GM12878 (cell line): ENCODE measurements at regions not wholly inside any gene's neighbourhood (a gene's known extent, or its start where the extent isn't known, plus 50 kb on each side); places are given as distances from the start of the nearest gene placed in this dataset.

Experiments used
- ATAC-seq: fragments of 200-7000 bp; cut with Tn5 transposase; 3 replicates; pipeline ENCODE4 v1.9.1; 2020; ENCODE audit warnings: mild to moderate bottlenecking, moderate library complexity
- BruUV-seq: library from RNA; stranded (reverse); fragments of 400-500 nt; replicated peaks from 2 replicates; lab custom pipeline; 2021; lab: Mats Ljungman, UMichigan
- CTCF ChIA-PET: fragments of 300-600 bp; sonication (Branson Sonifier 250); formaldehyde crosslinking; extraction: SDS; loops from one replicate; lab custom pipeline; 2021; ENCODE audit warnings: inconsistent platforms; lab: Yijun Ruan, JAX
- POLR2A ChIA-PET: fragments of 350-600 bp; formaldehyde crosslinking; extraction: SDS; loops from one replicate; lab custom pipeline; 2021; ENCODE audit warnings: inconsistent platforms; lab: Charles Lee
- RAD21 ChIA-PET: fragments of 300-600 bp; sonication (Branson Sonifier 250); formaldehyde crosslinking; loops from one replicate; lab custom pipeline; 2023; ENCODE audit warnings: antibody characterized with exemption; ENCODE audit not compliant: unreplicated experiment; lab: Charles Lee
- SMC1A ChIA-PET: fragments of 300-600 bp; sonication (Branson Sonifier 250); formaldehyde crosslinking; loops from one replicate; lab custom pipeline; 2023; ENCODE audit not compliant: unreplicated experiment, uncharacterized antibody; lab: Charles Lee
- DNase-seq: peaks from one replicate; pipeline ENCODE4 v3.0.0-alpha.2; 2011; ENCODE audit warnings: low read depth, low spot score
- FAIRE-seq: peaks from 3 replicates; lab custom pipeline; 2011; peaks lifted over from hg19 to GRCh38; lab: Jason Lieb, UNC
- H2AFZ ChIP-seq: 2 replicates; pipeline ENCODE4 v1.6.0; 2011; ENCODE audit warnings: low read depth, low read length, control low read depth; ENCODE audit not compliant: control insufficient read depth
- H3K27ac ChIP-seq: 2 replicates; pipeline ENCODE4 v1.5.1; 2011; ENCODE audit warnings: control low read depth; ENCODE audit not compliant: control insufficient read depth, insufficient read depth
- H3K27me3 ChIP-seq, 2 experiments: replicated peaks in 1 of 2; 2 replicates each; pipeline versions ENCODE4 v1.6.0 to v1.6.1; 2011; ENCODE audit warnings: low read length in 1 of 2; ENCODE audit not compliant: control insufficient read depth in 2 of 2, insufficient read depth in 2 of 2
- H3K36me3 ChIP-seq, 2 experiments: 2 replicates each; pipeline ENCODE4 v1.5.1; 2011; ENCODE audit warnings: low read length in 1 of 2; ENCODE audit not compliant: control insufficient read depth in 2 of 2, insufficient read depth in 2 of 2
- H3K4me1 ChIP-seq: 2 replicates; pipeline ENCODE4 v1.6.1; 2011; ENCODE audit warnings: mild to moderate bottlenecking, low read length, moderate library complexity, mixed read lengths; ENCODE audit not compliant: control insufficient read depth, insufficient read depth
- H3K4me2 ChIP-seq: 2 replicates; pipeline ENCODE4 v1.6.0; 2011; ENCODE audit warnings: control low read depth; ENCODE audit not compliant: control insufficient read depth, insufficient read depth
- H3K4me3 ChIP-seq: fragments of 200-600 bp; sonication (generic); 2 replicates; pipeline ENCODE4 v1.5.1; 2016
- H3K79me2 ChIP-seq: 2 replicates; pipeline ENCODE4 v1.6.0; 2011; ENCODE audit warnings: low read length; ENCODE audit not compliant: control insufficient read depth, insufficient read depth
- H3K9ac ChIP-seq: 2 replicates; pipeline ENCODE4 v1.8.0; 2011; ENCODE audit warnings: low read length, control low read depth, mixed read lengths; ENCODE audit not compliant: control insufficient read depth, insufficient read depth
- H3K9me3 ChIP-seq: replicated peaks from 3 replicates; pipeline ENCODE4 v1.5.1; 2011; ENCODE audit warnings: mild to moderate bottlenecking, low read length; ENCODE audit not compliant: control insufficient read depth, insufficient read depth
- H4K20me1 ChIP-seq: 2 replicates; pipeline ENCODE4 v1.6.0; 2011; ENCODE audit not compliant: control insufficient read depth, insufficient read depth
- CHD2 ChIP-seq: IDR thresholded peaks from 2 replicates; pipeline ENCODE4 v1.6.1; 2011; ENCODE audit warnings: low read depth, low read length, improper control_type of control experiment, borderline replicate concordance
- FOXM1 ChIP-seq: IDR thresholded peaks from 2 replicates; pipeline ENCODE4 v1.6.1; 2012; ENCODE audit warnings: low read depth, mild to moderate bottlenecking, inconsistent platforms, low read length, moderate library complexity
- MEF2A ChIP-seq: IDR thresholded peaks from 2 replicates; pipeline ENCODE4 v1.6.1; 2011; ENCODE audit warnings: low read depth, mild to moderate bottlenecking, low read length, moderate library complexity; ENCODE audit not compliant: insufficient read depth
- MEF2B ChIP-seq: fragments of 450-650 bp; IDR thresholded peaks from 2 replicates; pipeline ENCODE4 v1.6.1; 2018; ENCODE audit warnings: mild to moderate bottlenecking, moderate library complexity; ENCODE audit not compliant: partially characterized antibody, poor library complexity, severe bottlenecking
- MXI1 ChIP-seq: fragments of 150-350 bp; IDR thresholded peaks from 2 replicates; pipeline ENCODE4 v1.6.1; 2011; ENCODE audit warnings: low read depth, mild to moderate bottlenecking, inconsistent platforms, low read length, improper control_type of control experiment
- NR2F1 ChIP-seq: fragments of 450-650 bp; conservative IDR thresholded peaks from 2 replicates; pipeline ENCODE4 v1.6.1; 2017; ENCODE audit warnings: mild to moderate bottlenecking
- PRDM15 ChIP-seq: fragments of 450-650 bp; formaldehyde crosslinking; IDR thresholded peaks from 2 replicates; pipeline ENCODE4 v1.4.0; 2020; ENCODE audit warnings: mild to moderate bottlenecking, moderate library complexity
- RAD21 ChIP-seq: IDR thresholded peaks from 2 replicates; pipeline ENCODE4 v1.6.1; 2011; ENCODE audit warnings: mild to moderate bottlenecking, low read depth, low read length, moderate library complexity; ENCODE audit not compliant: insufficient read depth
- RCOR1 ChIP-seq: conservative IDR thresholded peaks from 2 replicates; pipeline ENCODE4 v1.6.1; 2012; ENCODE audit warnings: low read depth, low read length, improper control_type of control experiment
- SMAD1 ChIP-seq: fragments of 450-650 bp; IDR thresholded peaks from 2 replicates; pipeline ENCODE4 v1.6.1; 2018; ENCODE audit warnings: mild to moderate bottlenecking, low read depth; ENCODE audit not compliant: partially characterized antibody
- SUPT20H ChIP-seq: IDR thresholded peaks from 2 replicates; pipeline ENCODE4 v1.6.1; 2011; ENCODE audit warnings: low read depth, mild to moderate bottlenecking, low read length, moderate library complexity, borderline replicate concordance; ENCODE audit not compliant: control insufficient read depth
- TCF3 ChIP-seq: IDR thresholded peaks from 2 replicates; pipeline ENCODE4 v1.6.1; 2012; ENCODE audit warnings: low read depth, mild to moderate bottlenecking, low read length, borderline replicate concordance; ENCODE audit not compliant: insufficient read depth
- USF1 ChIP-seq: IDR thresholded peaks from 2 replicates; pipeline ENCODE4 v1.6.1; 2011; ENCODE audit warnings: borderline replicate concordance, low read depth, mild to moderate bottlenecking, moderate library complexity, mixed read lengths, low read length; ENCODE audit not compliant: insufficient read depth; ENCODE audit errors: extremely low read length
- WGBS: methylation state at CpG from one replicate; pipeline ENCODE4 v1.1.6; 2016; ENCODE audit warnings: low lambda C conversion rate; ENCODE audit not compliant: insufficient replicate concordance, insufficient coverage; ENCODE audit errors: missing lambda C conversion rate; 5-methylcytosine and 5-hydroxymethylcytosine counted together
- in situ Hi-C: fragments of 300-500 bp; cut with MboI; formaldehyde crosslinking; loops from 9 replicates; pipeline ENCODE4 v1.14.3; 2018; ENCODE audit warnings: mixed read lengths
- intact Hi-C: fragments of 100-400 bp; cut with micrococcal nuclease; formaldehyde crosslinking; loops from one replicate; pipeline ENCODE4 v1.14.2; 2022; ENCODE audit not compliant: unreplicated experiment
- TF ChIP-seq, protein P1 (sequence below): fragments of 450-650 bp; IDR thresholded peaks from 2 replicates; pipeline ENCODE4 v1.6.1; 2014; ENCODE audit warnings: mild to moderate bottlenecking
- TF ChIP-seq, protein P2 (sequence below): fragments of 450-650 bp; IDR thresholded peaks from 2 replicates; pipeline ENCODE4 v1.6.1; 2017; ENCODE audit warnings: borderline replicate concordance

DNA sequence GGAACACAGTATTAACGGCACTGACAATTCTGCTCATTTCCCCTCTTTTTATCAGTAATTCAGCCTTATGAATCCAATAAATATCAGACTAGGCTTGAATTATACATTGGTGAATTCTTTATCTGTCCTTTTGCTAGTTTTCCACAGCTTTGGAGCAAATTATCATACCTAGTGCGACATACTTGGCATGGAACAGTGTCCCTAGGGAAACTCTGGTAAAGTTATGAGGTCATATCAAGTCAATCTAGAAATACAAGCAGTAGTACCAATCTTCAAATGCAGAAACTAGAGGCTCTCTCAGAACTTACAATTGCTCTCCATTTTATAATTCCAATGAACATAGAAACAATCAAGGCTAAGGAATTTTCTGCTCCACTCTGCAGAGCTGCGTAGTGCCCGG is 449.3 kb upstream of the NPVF start (continued):
- TF ChIP-seq FOXM1 (no peak), MXI1 (no peak), RCOR1 (no peak), SMAD1 (no peak), SUPT20H (no peak), USF1 (no peak), MEF2B (no peak)
- TF ChIP-seq, protein P1, sequence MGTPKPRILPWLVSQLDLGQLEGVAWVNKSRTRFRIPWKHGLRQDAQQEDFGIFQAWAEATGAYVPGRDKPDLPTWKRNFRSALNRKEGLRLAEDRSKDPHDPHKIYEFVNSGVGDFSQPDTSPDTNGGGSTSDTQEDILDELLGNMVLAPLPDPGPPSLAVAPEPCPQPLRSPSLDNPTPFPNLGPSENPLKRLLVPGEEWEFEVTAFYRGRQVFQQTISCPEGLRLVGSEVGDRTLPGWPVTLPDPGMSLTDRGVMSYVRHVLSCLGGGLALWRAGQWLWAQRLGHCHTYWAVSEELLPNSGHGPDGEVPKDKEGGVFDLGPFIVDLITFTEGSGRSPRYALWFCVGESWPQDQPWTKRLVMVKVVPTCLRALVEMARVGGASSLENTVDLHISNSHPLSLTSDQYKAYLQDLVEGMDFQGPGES, result no peak
- TF ChIP-seq, protein P2, sequence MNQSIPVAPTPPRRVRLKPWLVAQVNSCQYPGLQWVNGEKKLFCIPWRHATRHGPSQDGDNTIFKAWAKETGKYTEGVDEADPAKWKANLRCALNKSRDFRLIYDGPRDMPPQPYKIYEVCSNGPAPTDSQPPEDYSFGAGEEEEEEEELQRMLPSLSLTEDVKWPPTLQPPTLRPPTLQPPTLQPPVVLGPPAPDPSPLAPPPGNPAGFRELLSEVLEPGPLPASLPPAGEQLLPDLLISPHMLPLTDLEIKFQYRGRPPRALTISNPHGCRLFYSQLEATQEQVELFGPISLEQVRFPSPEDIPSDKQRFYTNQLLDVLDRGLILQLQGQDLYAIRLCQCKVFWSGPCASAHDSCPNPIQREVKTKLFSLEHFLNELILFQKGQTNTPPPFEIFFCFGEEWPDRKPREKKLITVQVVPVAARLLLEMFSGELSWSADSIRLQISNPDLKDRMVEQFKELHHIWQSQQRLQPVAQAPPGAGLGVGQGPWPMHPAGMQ, result no peak

- Histone ChIP-seq H3K27ac (no peak overlapping the region), H3K79me2 (no peaks in the 10 kb centered on the region), H3K4me3 (no peak overlapping the region), H2AFZ (no peak overlapping the region), H3K36me3 (no peaks in the 10 kb centered on the region), H3K4me1 (no peaks in the 10 kb centered on the region), H4K20me1 (no peaks in the 10 kb centered on the region), H3K27me3 (no peaks in the 10 kb centered on the region; a peak in 2 of 4 replicates), H3K4me2 (no peak overlapping the region), H3K9ac (no peak overlapping the region), H3K9me3 (no peaks in the 10 kb centered on the region)
- ATAC-seq (no peak), FAIRE-seq (no peak), DNase-seq (no peak)
- SMC1A ChIA-PET, result no interaction called here
- POLR2A ChIA-PET, result no interaction called here
- RAD21 ChIA-PET, result no interaction called here
- CTCF ChIA-PET, result no interaction called here
- intact Hi-C loops, result no loop called here
- no TSS peak for BruUV-seq
- whole genome bisulfite sequencing, result 0% methylated on average over 1 of the region's 1 CpG
- in situ Hi-C loops, result no loop called here
- TF ChIP-seq MEF2A (no peak), CHD2 (no peak), TCF3 (no peak), PRDM15 (CRISPR knock-in tag) (no peak), NR2F1 (no peak), RAD21 (no peak)
These were observed 449.9 kb upstream of the NPVF start for GRCh38 chr7:25678215-25678614.
